22Rv1 (cell line): ENCODE measurements at regions not wholly inside any gene's neighbourhood (a gene's known extent, or its start where the extent isn't known, plus 50 kb on each side); places are given as distances from the start of the nearest gene placed in this dataset.

Source experiments
- ZFX ChIP-seq: fragments of 450-650 bp; IDR thresholded peaks from 2 replicates; pipeline ENCODE4 v1.6.1; 2017; ENCODE audit warnings: antibody characterized with exemption, borderline replicate concordance
- TF ChIP-seq, protein P1 (sequence below): fragments of 450-650 bp; IDR thresholded peaks from 2 replicates; pipeline ENCODE4 v1.5.1; 2017; ENCODE audit warnings: mild to moderate bottlenecking

DNA sequence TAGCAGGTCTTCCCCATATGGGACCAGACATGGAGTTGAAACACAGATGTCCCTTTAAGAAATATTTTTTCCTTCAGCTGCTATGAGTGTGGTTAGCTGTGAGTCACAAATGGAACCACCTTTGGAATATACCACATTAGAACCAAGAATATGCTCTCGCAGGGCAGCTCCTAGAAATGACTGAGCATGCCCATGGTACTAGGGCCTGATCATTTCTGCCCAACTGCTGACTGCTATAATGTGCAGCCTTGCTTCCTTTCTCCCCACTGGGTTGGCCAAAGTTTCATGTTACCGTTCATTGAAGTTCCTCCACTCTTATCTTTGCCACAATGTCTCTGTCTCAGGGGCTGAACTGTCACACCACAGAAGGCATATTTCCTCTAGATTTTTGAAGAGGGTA, 1074.6 kb downstream of the FLRT2 start:
- TF ChIP-seq, protein P1, sequence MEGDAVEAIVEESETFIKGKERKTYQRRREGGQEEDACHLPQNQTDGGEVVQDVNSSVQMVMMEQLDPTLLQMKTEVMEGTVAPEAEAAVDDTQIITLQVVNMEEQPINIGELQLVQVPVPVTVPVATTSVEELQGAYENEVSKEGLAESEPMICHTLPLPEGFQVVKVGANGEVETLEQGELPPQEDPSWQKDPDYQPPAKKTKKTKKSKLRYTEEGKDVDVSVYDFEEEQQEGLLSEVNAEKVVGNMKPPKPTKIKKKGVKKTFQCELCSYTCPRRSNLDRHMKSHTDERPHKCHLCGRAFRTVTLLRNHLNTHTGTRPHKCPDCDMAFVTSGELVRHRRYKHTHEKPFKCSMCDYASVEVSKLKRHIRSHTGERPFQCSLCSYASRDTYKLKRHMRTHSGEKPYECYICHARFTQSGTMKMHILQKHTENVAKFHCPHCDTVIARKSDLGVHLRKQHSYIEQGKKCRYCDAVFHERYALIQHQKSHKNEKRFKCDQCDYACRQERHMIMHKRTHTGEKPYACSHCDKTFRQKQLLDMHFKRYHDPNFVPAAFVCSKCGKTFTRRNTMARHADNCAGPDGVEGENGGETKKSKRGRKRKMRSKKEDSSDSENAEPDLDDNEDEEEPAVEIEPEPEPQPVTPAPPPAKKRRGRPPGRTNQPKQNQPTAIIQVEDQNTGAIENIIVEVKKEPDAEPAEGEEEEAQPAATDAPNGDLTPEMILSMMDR = no peak
- no peak for TF ChIP-seq ZFX
